OCI-LY7 (cell line): ENCODE measurements at regions not wholly inside any gene's neighbourhood (a gene's known extent, or its start where the extent isn't known, plus 50 kb on each side); places are given as distances from the start of the nearest gene placed in this dataset.
"Not testable (repeated sequence)": the region's sequence is repeated elsewhere in the genome, so short reads cannot be mapped to it uniquely, and the experiment has no call there.

Experiments
- BruUV-seq: library from RNA; stranded (reverse); fragments of 400-500 nt; replicated peaks from 2 replicates; lab custom pipeline; 2021; lab: Mats Ljungman, UMichigan
- CTCF ChIA-PET: fragments of 300-600 bp; sonication (Branson Sonifier 250); formaldehyde crosslinking; loops from one replicate; lab custom pipeline; 2022; ENCODE audit warnings: antibody characterized with exemption; ENCODE audit not compliant: unreplicated experiment; lab: Charles Lee
- POLR2A ChIA-PET: fragments of 300-600 bp; sonication (Branson Sonifier 250); formaldehyde crosslinking; loops from one replicate; lab custom pipeline; 2022; ENCODE audit warnings: antibody characterized with exemption; lab: Charles Lee
- DNase-seq: peaks from one replicate; pipeline ENCODE4 v3.0.0-alpha.2; 2015; ENCODE audit warnings: low spot score
- H2AFZ ChIP-seq: fragments of 200-600 bp; sonication (generic), shearing (Covaris generic); 2 replicates; pipeline ENCODE4 v1.6.1; 2014; ENCODE audit warnings: mild to moderate bottlenecking, antibody characterized with exemption, low read length, moderate library complexity
- H3K27ac ChIP-seq: fragments of 200-600 bp; sonication (generic); 2 replicates; pipeline ENCODE4 v1.5.1; 2014; ENCODE audit warnings: mixed run types, low read depth, mild to moderate bottlenecking, moderate library complexity, low read length, inconsistent platforms; ENCODE audit not compliant: poor library complexity, severe bottlenecking
- H3K36me3 ChIP-seq: fragments of 200-600 bp; sonication (generic); 2 replicates; pipeline ENCODE4 v1.6.1; 2014; ENCODE audit warnings: mild to moderate bottlenecking, antibody characterized with exemption, low read length, moderate library complexity, mixed read lengths; ENCODE audit not compliant: insufficient read depth
- H3K4me1 ChIP-seq: fragments of 200-600 bp; sonication (generic); 2 replicates; pipeline ENCODE4 v1.5.1; 2014; ENCODE audit warnings: mild to moderate bottlenecking, low read length; ENCODE audit not compliant: insufficient read depth, poor library complexity, severe bottlenecking
- H3K4me2 ChIP-seq: fragments of 200-600 bp; sonication (generic); 2 replicates; pipeline ENCODE4 v1.6.1; 2014; ENCODE audit warnings: mild to moderate bottlenecking, low read length
- H3K4me3 ChIP-seq: fragments of 200-600 bp; sonication (generic); 2 replicates; pipeline ENCODE4 v1.5.1; 2014; ENCODE audit warnings: mild to moderate bottlenecking, low read depth, low read length; ENCODE audit not compliant: poor library complexity, severe bottlenecking
- H3K79me2 ChIP-seq: fragments of 200-600 bp; sonication (generic); 2 replicates; pipeline ENCODE4 v1.6.1; 2016; ENCODE audit warnings: low read depth, mild to moderate bottlenecking, low read length, moderate library complexity, mixed read lengths; ENCODE audit not compliant: insufficient read depth
- H3K9me2 ChIP-seq: fragments of 200-600 bp; sonication (generic); 2 replicates; pipeline ENCODE4 v1.6.1; 2016; ENCODE audit warnings: mild to moderate bottlenecking, low read length, mixed read lengths; ENCODE audit not compliant: insufficient read depth
- H3K9me3 ChIP-seq: fragments of 200-600 bp; sonication (generic); 2 replicates; pipeline ENCODE4 v1.6.1; 2014; ENCODE audit warnings: mild to moderate bottlenecking, mixed run types, low read length, mixed read lengths
- H4K20me1 ChIP-seq: fragments of 200-600 bp; sonication (generic); 2 replicates; pipeline ENCODE4 v1.6.1; 2014; ENCODE audit warnings: mild to moderate bottlenecking, antibody characterized with exemption, low read length, moderate library complexity, mixed read lengths; ENCODE audit not compliant: insufficient read depth
- CTCF ChIP-seq: fragments of 200-600 bp; sonication (generic); conservative IDR thresholded peaks from 2 replicates; pipeline ENCODE4 v1.5.1; 2014; ENCODE audit warnings: mild to moderate bottlenecking, antibody characterized with exemption, low read length, moderate library complexity, mixed read lengths
- EZH2phosphoT487 ChIP-seq: fragments of 200-600 bp; sonication (generic); IDR thresholded peaks from 2 replicates; pipeline ENCODE4 v1.6.1; 2018; ENCODE audit warnings: low read depth, borderline replicate concordance, mild to moderate bottlenecking, mixed run types, antibody characterized with exemption, low read length, moderate library complexity, mixed read lengths
- intact Hi-C: fragments of 100-400 bp; cut with micrococcal nuclease; formaldehyde crosslinking; loops from one replicate; pipeline ENCODE4 v1.10.0; 2022; ENCODE audit not compliant: unreplicated experiment

DNA sequence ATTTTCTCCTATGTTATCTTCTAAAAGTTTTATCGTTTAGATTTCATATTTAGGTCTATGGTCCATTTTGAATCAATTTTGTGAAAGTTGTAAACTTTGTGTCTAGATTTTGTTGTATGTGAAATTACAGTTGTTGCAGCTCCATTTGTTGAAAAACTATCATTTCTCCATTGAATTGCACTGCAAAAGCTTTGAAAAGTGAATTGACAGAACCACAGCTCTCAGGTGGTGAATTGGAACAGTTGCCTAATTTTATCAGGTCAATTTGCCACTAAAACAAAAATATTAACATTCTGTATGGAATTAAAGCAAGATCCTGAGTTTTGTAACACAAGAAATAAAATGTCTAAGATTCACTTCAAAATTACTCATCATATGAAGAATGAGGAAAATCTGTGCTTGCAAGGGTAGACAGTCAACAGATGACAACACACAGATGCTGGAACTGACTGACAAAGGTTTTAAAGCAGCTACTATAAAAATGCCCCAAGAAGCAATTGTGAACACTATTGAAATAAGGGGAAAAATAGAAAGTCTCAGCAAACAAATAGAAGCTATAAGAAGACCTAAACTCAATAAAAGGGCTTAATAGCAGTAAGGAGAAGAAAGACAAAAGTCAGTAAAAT lies 346.7 kb downstream of the PAX1 start:
- Histone ChIP-seq H3K4me2 (no peak overlapping the region), H3K4me3 (no peak overlapping the region), H3K9me2 (no peaks in the 10 kb centered on the region), H3K36me3 (no peaks in the 10 kb centered on the region), H3K79me2 (no peaks in the 10 kb centered on the region), H3K4me1 (no peaks in the 10 kb centered on the region), H4K20me1 (no peaks in the 10 kb centered on the region), H2AFZ (no peak overlapping the region), H3K9me3 (no peaks in the 10 kb centered on the region), H3K27ac (no peak overlapping the region)
- no TSS peak for BruUV-seq
- no peak for TF ChIP-seq CTCF
- no peak for TF ChIP-seq EZH2phosphoT487
- POLR2A ChIA-PET: interaction anchor here (0.5 to 1.2 kb wide), 4 partner anchors 10 to 405 kb away, joined by 3 to 4 read pairs (median 3); no protein-coding TSS in a partner anchor
- no peak for DNase-seq
- CTCF ChIA-PET: no interaction called here
- intact Hi-C loops: no loop called here

GRCh38 chr20:22045956-22046507 lies 340.6 kb downstream of the PAX1 start:
- DNase-seq, H3K4me1 ChIP-seq, H3K4me2 ChIP-seq, H4K20me1 ChIP-seq, H3K79me2 ChIP-seq, H3K27ac ChIP-seq, BruUV-seq, H3K4me3 ChIP-seq, H3K9me3 ChIP-seq, H2AFZ ChIP-seq, CTCF ChIA-PET, H3K36me3 ChIP-seq, POLR2A ChIA-PET, intact Hi-C loops, H3K9me2 ChIP-seq: not testable (repeated sequence)

- ChIA-PET CTCF (no interaction called here), POLR2A (no interaction called here)
- intact Hi-C loops: no loop called here
- Histone ChIP-seq H3K9me3 (no peaks in the 10 kb centered on the region), H3K4me1 (no peaks in the 10 kb centered on the region), H2AFZ (no peak overlapping the region), H3K27ac (no peak overlapping the region), H3K4me3 (no peak overlapping the region), H3K36me3 (no peaks in the 10 kb centered on the region), H3K79me2 (no peaks in the 10 kb centered on the region), H4K20me1 (no peaks in the 10 kb centered on the region), H3K9me2 (no peaks in the 10 kb centered on the region), H3K4me2 (no peak overlapping the region)
- no peak for TF ChIP-seq CTCF
- TF ChIP-seq EZH2phosphoT487: no peak
- BruUV-seq: no TSS peak
- no peak for DNase-seq
Observed at GRCh38 chr20:22027423-22027822, 322.0 kb downstream of the PAX1 start.
